Breast epithelium (tissue), 4 donors: ENCODE measurements at regions not wholly inside any gene's neighbourhood (a gene's known extent, or its start where the extent isn't known, plus 50 kb on each side); places are given as distances from the start of the nearest gene placed in this dataset.

Experiments used
- DNase-seq, 2 donors: peaks; one replicate each; pipeline ENCODE4 v3.0.0-alpha.2; 2019; ENCODE audit warnings: low spot score in 2 of 2
- H3K27ac ChIP-seq, 2 donors: fragments of 200-600 bp; sonication (generic) in 1 of 2; one replicate each; pipeline ENCODE4 v1.5.1; 2016 to 2019; ENCODE audit warnings: mild to moderate bottlenecking in 1 of 2
- H3K27me3 ChIP-seq, 2 donors: fragments of 200-600 bp; sonication (generic) in 1 of 2; one replicate each; pipeline versions ENCODE4 v1.5.1 to v1.6.0; 2017 to 2019; ENCODE audit warnings: control low read depth in 1 of 2, mild to moderate bottlenecking in 1 of 2
- H3K36me3 ChIP-seq: fragments of 200-600 bp; one replicate; pipeline ENCODE4 v1.5.1; 2019
- H3K4me1 ChIP-seq, 2 donors: fragments of 200-600 bp; sonication (generic); one replicate each; pipeline ENCODE4 v1.5.1; 2016 to 2019; ENCODE audit warnings: control low read depth in 1 of 2
- H3K4me3 ChIP-seq, 3 donors: fragments of 200-600 bp; sonication (generic); 1 replicate in 2 of 3; 2 replicates in 1 of 3; pipeline ENCODE4 v1.5.1; 2016 to 2019; ENCODE audit warnings: mild to moderate bottlenecking in 3 of 3, moderate library complexity in 2 of 3
- H3K9me3 ChIP-seq, 2 donors: fragments of 200-600 bp; sonication (generic) in 1 of 2; one replicate each; pipeline ENCODE4 v1.5.1; 2016 to 2019; ENCODE audit warnings: control low read depth in 1 of 2
- CTCF ChIP-seq, 3 donors: fragments of 450-650 bp; IDR thresholded peaks; one replicate each; pipeline ENCODE4 v1.5.1; 2016 to 2017; ENCODE audit warnings: antibody characterized with exemption in 3 of 3, mild to moderate bottlenecking in 3 of 3, moderate library complexity in 3 of 3
- POLR2A ChIP-seq: fragments of 450-650 bp; IDR thresholded peaks from one replicate; pipeline ENCODE4 v1.6.1; 2016; ENCODE audit warnings: antibody characterized with exemption, mild to moderate bottlenecking, moderate library complexity
- POLR2AphosphoS5 ChIP-seq, 3 donors: sonication (generic); formaldehyde crosslinking; IDR thresholded peaks; one replicate each; pipeline ENCODE4 v1.6.1; 2017; ENCODE audit warnings: antibody characterized with exemption in 3 of 3
- intact Hi-C: fragments of 100-400 bp; cut with DNase I; formaldehyde crosslinking; loops from one replicate; pipeline ENCODE4 v1.15.1; 2023; ENCODE audit warnings: low total_unique reads

- TF ChIP-seq POLR2A = no peak
- no peak overlapping the region for H3K4me3 ChIP-seq
- no peaks in the 10 kb centered on the region for H3K4me1 ChIP-seq
- DNase-seq = no peak
- no peak overlapping the region for H3K27ac ChIP-seq
- no peaks in the 10 kb centered on the region for H3K9me3 ChIP-seq
- no peaks in the 10 kb centered on the region for H3K27me3 ChIP-seq
- no peaks in the 10 kb centered on the region for H3K36me3 ChIP-seq
- intact Hi-C loops = loop anchor here (5.0 kb wide), 1 partner anchor 1616 kb away; no protein-coding TSS in a partner anchor
These were observed 1058.6 kb upstream of the CITED2 start for GRCh38 chr6:140433072-140433471.

GRCh38 chr6:140427842-140428241 is 1053.4 kb upstream of the CITED2 start:
- DNase-seq = no peak
- TF ChIP-seq POLR2A = no peak
- TF ChIP-seq CTCF (IDR thresholded peaks at IDR 0.05) = no peak
- no peak for TF ChIP-seq POLR2AphosphoS5 (IDR thresholded peaks at IDR 0.05)
- no peaks in the 10 kb centered on the region for H3K27me3 ChIP-seq
- H3K4me1 ChIP-seq = no peaks in the 10 kb centered on the region
- no peak overlapping the region for H3K27ac ChIP-seq
- H3K36me3 ChIP-seq = no peaks in the 10 kb centered on the region
- no peak overlapping the region for H3K4me3 ChIP-seq
- intact Hi-C loops = no loop called here
- no peaks in the 10 kb centered on the region for H3K9me3 ChIP-seq

- Histone ChIP-seq H3K36me3 (no peaks in the 10 kb centered on the region), H3K4me1 (no peaks in the 10 kb centered on the region), H3K27ac (no peak overlapping the region), H3K27me3 (no peaks in the 10 kb centered on the region), H3K4me3 (no peak overlapping the region), H3K9me3 (peaks cover 1 to 6% of the 10 kb centered on the region in 2 donors)
- no peak for DNase-seq
- TF ChIP-seq CTCF (IDR thresholded peaks at IDR 0.05) = no peak
- TF ChIP-seq POLR2AphosphoS5 (IDR thresholded peaks at IDR 0.05) = no peak
- no peak for TF ChIP-seq POLR2A
- intact Hi-C loops = loop anchor here (5.0 kb wide), 1 partner anchor 602 kb away; no protein-coding TSS in a partner anchor
These were observed 1040.6 kb upstream of the CITED2 start for GRCh38 chr6:140414966-140415620.

- Histone ChIP-seq H3K36me3 (no peaks in the 10 kb centered on the region), H3K4me1 (no peaks in the 10 kb centered on the region), H3K4me3 (no peak overlapping the region), H3K9me3 (no peaks in the 10 kb centered on the region), H3K27me3 (no peaks in the 10 kb centered on the region), H3K27ac (no peak overlapping the region)
- intact Hi-C loops = no loop called here
- no peak for DNase-seq
- no peak for TF ChIP-seq POLR2A
- no peak for TF ChIP-seq POLR2AphosphoS5 (IDR thresholded peaks at IDR 0.05)
- no peak for TF ChIP-seq CTCF (IDR thresholded peaks at IDR 0.05)
These were observed 1028.6 kb upstream of the CITED2 start for GRCh38 chr6:140403020-140403419.

GRCh38 chr6:140401761-140402160 is 1027.3 kb upstream of the CITED2 start:
- H3K27me3 ChIP-seq = no peaks in the 10 kb centered on the region
- no peaks in the 10 kb centered on the region for H3K9me3 ChIP-seq
- intact Hi-C loops = no loop called here
- no peak overlapping the region for H3K27ac ChIP-seq
- no peaks in the 10 kb centered on the region for H3K36me3 ChIP-seq
- H3K4me1 ChIP-seq = no peaks in the 10 kb centered on the region
- no peak overlapping the region for H3K4me3 ChIP-seq
- TF ChIP-seq POLR2AphosphoS5 (IDR thresholded peaks at IDR 0.05) = no peak
- TF ChIP-seq CTCF (IDR thresholded peaks at IDR 0.05) = no peak
- no peak for TF ChIP-seq POLR2A
- no peak for DNase-seq
